ENCODE measurements at regions not wholly inside any gene's neighbourhood (a gene's known extent, or its start where the extent isn't known, plus 50 kb on each side); places are given as distances from the start of the nearest gene placed in this dataset.

- no peak for DNase-seq
Measured at GRCh38 chr13:73599232-73600128, 534.7 kb downstream of the KLF12 start.

DNA sequence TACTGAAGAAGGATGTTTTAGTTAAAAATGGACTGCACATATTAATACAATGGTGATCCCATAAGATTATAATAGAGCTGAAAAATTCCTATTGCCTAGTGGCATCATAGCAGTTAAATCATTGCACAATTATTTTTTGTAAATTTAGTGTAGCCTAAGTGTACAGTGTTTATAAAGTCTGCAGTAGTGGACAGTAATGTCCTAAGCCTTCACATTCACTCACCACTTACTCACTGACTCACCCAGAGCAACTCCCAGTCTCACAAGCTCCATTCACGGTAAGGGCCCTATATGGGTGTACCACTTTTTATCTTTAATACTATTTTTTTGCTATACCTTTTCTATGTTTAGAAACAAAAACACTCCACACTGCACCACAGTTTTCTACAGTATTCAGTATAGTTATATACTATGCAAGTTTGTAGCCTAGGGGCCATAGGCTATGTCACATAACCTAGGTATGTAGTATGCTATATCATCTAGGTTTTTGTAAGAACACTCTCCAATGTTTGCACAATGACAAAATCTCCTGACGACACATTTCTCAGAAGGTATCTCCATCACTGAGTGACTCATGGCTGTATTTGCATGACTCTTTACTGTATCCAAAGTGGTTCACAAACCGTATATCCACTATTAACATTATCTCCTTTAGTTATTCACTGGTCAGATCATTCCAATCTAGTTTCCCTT, 536.0 kb downstream of the KLF12 start:
- no peak for DNase-seq

- no peak for DNase-seq
Measured at GRCh38 chr13:73596382-73596781, 537.6 kb downstream of the KLF5 start.

DNA sequence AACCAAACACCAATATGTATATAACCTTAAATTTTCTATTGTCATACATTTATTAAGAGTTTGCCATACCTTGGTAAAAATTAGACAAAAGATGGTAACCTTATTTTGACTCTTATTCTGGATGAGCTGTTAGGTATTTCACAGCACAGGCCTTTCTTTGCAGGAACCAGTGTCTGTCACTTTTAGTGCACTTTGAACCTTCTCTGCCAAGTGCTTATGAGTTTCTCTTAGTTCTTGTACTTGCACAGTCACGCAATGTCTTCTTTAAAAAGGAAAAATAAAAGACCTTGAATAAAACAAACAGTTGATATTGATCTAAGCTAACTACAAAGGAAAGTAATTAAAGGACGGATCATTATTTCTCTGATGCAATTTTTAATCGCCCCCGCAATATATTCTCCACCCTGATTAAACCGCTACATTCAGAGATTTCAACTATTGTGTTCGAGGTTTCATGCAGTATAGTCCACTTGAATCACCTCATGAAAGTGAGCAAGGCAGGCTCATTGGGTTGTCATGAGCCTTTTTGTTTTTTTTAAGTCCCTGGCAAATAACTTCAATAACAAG, 534.5 kb downstream of the KLF5 start:
- DNase-seq: no peak

DNA sequence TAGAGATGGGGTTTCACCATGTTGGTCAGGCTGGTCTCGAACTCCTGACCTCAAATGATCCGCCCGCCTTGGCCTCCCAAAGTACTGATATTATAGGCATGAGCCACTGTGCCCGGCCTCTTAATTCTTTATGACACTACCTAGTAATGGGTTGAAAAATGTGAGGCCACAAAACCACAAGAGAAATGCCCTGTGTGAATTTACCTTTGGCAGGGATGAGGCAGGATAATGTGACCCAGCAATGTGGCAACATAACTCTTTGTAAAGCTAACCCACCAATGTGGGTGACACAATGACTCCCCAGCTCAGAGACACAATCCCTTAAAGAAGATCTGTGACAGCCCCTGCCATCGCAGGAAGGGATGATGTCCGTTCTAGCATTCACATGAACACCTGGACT, 533.1 kb downstream of the KLF5 start:
- no peak for DNase-seq

GRCh38 chr13:73590795-73591194, 532.0 kb downstream of the KLF5 start:
- no peak for DNase-seq

DNA sequence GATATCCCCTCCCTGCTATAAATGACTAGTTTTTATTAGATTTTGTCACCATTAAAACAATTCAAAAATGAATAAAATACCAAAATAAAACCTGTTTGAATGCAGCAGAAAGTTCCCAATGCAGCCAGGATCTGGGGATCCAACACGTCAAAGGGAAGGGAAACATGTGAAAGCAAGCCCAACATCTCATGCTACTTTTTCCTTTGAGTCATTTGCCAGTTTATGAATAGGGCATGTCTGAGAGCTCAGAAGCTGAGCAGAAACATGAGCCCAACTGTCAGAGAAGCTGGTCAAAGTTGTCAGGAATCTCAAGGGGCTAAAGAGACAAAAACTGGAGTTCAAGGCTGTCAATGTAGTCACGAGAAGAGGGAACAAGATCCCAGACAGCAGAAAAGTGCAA, 526.4 kb downstream of the KLF5 start:
- DNase-seq: no peak

DNA sequence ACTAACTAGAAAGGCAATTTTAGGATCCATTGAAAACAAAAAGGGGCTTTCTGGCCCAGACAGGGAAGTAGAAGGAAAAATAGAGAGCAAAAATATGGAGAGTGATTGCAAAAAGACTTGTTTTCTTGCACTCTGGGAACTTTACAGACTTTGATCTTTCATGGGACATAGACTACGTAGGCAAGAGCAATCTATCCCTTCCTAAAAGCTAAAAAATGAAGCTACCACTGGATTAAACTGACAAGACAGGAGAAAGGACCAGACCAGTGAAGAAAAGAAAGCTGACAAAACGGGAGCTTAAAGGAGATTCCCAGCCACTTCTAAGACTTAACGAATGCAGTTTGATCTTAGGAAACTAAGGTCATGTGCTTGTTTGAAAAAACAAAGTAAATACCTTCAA, 524.5 kb downstream of the KLF5 start:
- no peak for DNase-seq

DNA sequence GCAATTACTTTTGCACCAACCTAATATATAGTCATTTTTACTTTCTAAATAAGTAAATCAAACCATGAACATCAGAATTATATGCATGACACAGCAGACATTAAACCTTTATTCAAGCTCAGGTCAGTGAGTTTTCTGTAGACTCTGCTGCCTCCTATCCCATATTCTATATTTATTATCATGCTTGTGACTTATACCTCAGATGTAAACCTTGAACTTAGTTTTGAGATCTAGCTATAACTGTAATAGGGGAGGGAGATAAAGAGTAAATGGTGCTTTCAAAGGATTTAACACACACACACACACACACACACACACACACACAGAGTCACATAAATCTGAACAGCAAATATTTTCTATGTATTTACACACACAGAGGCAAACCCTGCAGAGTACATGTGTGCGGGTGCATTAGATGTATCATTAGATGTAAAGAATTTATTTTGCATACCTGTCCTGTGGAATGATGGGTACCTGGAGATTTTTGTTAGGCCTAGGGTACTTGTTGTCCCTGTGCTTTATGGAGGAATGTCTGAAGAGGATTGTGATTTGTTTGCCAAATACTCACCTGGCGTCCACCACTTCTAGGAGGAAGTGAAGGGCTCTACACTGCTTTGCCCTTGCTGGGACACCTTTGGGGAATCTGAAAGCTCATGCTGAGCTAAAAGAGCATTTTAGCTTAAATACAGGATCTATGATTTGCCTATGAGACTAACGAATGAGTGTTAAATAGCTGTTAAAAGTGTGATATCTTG, 521.9 kb downstream of the KLF5 start:
- DNase-seq: no peak

DNA sequence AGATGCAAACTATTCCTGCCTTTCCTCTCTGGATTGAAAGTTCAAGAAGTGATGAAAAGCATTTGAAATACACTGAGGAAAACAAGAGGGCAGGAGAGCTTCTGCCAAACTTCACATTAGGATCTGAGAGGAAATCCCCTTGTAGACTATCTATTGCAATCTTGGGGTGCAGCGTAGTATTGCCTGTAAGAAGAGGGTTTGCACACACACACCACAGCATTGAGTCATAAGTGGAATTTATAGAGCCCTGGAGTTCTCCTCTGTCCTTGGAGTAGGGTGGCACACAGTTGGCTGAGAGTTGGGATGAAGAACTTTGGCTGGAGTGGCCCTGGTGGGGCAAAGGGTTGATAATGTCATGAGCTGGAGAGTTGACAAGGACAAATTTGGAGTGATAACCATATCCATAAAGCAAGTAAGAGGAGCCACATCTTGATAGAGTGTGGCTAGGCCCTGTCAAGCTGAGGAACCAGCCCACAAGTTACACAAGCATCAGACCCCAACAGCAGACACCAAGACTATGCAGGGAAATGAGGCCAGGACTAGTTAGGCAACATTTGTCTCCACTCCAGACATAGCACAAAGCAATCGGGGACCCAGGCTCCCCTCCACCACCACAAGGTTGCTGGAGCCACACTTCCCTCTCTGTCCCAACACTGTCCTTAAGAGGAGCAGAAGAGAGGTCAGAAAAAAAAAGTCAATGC, 520.9 kb downstream of the KLF5 start:
- DNase-seq: no peak

GRCh38 chr13:73578251-73578875, 519.6 kb downstream of the KLF5 start:
- DNase-seq: no peak

DNA sequence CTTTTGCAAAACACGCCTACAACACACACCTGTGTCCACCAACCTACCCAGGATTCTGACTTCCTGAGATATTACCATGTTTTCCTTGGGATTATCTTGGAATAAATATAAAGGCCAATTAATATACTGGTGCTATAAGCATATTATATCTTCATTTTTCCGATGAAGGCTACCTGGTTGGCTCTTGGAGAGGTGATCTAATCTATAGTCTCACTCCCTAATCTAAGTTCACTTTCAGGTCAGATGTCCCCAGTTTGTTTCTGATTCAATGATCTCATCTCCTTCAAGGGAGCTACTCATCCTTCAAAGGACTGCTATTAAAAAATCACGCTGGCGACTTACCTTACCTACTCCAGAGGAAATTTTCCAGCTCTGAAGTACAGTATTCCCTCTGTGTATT, 517.5 kb downstream of the KLF5 start:
- DNase-seq: no peak

DNA sequence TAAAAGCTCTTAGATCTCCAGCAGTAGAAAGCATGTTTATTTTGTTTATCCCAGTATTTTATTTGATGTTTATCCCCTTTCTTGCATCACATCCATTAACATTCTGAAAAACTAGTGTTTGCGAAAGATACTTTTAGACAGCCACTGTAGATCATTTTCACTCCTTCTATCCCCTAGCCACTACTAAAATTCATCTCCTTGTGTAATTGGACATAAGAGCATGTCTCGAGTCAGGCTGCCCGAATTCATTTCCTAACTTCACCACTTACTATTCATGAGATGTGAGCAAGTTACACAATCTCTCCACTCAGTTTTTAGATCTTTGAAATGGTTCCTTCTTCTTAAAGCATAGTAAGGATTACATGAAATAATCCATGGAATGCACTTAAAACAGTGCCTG, 514.0 kb downstream of the KLF5 start:
- no peak for DNase-seq

- no peak for DNase-seq
Measured at GRCh38 chr13:73571376-73571775, 512.6 kb downstream of the KLF5 start.

- DNase-seq: no peak
Measured at GRCh38 chr13:73556902-73557301, 498.1 kb downstream of the KLF5 start.

DNA sequence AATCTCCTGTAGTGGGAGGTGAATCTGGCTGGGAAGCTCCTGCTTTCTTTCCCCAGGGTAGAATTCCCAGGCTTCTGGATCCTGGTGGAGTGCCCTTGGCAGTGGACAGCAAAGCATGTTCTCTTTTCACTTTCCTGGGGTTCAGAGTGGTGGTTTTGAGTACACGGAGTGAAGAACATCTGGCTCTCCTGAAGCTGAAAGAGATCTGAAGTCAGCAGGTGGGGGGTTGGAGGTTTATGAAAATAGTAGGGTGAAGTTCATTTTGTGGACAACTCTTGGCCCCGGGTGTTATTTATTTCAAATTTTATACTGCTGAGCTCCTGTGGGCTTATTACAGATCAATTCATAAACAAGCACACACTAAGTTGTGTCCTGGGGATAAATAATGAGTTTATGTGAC, 497.3 kb downstream of the KLF5 start:
- no peak for DNase-seq

DNA sequence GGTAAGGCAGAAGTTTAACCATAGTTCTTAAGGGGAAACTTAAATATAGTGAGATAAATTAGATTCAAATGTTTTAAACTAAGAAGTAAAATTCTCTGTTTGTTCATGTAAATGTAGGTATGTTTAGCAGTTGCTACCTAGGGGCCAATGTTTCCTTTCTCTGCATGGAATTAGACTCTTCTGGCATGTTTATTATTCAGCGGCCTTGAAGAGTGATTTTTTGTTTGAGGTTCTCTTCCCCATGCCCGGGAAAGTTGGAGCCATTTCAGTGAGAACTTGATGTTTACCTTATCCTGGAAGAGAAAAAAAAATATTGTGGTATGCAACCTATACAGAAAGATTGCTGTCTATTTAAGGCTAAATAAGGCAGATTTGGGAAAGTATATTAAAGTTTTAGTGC, 492.9 kb downstream of the KLF5 start:
- DNase-seq: no peak

GRCh38 chr13:73549717-73550116, 490.9 kb downstream of the KLF5 start:
- DNase-seq: no peak

DNA sequence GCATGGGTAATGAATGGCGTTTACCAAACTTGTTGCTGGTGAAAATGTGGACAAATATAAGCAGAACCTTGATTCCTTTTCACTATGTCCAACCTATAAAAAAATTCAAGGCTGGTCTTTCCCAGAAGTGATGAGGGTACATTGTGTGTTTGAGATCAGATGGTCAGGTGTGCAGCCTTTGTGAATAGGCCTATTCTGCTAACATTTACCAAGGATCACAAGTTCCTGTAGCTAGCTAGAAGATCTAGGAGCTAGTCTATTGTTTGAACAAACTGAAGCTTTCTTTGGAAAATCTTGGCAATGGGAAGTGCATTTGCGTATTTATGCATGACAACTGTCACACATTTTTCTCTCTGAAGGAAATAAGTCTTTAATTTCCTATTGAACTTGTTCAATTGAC, 489.6 kb downstream of the KLF5 start:
- no peak for DNase-seq

- no peak for DNase-seq
Measured at GRCh38 chr13:73547239-73547638, 488.4 kb downstream of the KLF5 start.

DNA sequence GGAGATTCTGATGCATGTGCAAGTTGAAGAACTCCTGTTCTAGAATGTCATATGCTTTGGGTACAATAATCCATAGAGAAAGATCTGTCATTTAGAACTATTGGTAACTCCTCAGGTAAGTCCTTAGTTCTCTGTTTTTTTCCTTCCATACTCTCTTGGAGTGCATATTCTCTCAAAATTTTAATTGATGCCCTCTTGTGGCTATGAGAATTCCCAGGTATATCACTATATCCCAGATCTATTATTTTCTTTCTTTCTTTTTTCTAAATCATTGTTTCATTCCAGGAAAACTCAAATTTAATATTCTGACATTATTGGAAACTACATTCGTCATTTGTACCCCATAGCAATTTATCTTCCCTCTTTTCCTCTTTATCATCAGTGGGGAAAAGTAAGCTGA, 485.4 kb downstream of the KLF5 start:
- DNase-seq: no peak

GRCh38 chr13:73542446-73542845, 483.6 kb downstream of the KLF5 start:
- no peak for DNase-seq

Data from stimulated activated naive CD4-positive, alpha-beta T cell treated with Interleukin-2 at 50 U/mL for 16 hours (primary cell).